SK-N-SH (cell line): ENCODE measurements at regions not wholly inside any gene's neighbourhood (a gene's known extent, or its start where the extent isn't known, plus 50 kb on each side); places are given as distances from the start of the nearest gene placed in this dataset.

ENCODE experiments used
- EZH2phosphoT487 ChIP-seq: fragments of 200-600 bp; sonication (generic); IDR thresholded peaks from 2 replicates; pipeline ENCODE4 v1.6.1; 2017; ENCODE audit warnings: low read depth, mixed run types, mild to moderate bottlenecking, antibody characterized with exemption, moderate library complexity, borderline replicate concordance
- TF ChIP-seq, protein P1 (sequence below): fragments of 200-600 bp; sonication (generic); IDR thresholded peaks from 2 replicates; pipeline ENCODE4 v1.6.1; 2017; ENCODE audit warnings: antibody characterized with exemption, mild to moderate bottlenecking, moderate library complexity

DNA sequence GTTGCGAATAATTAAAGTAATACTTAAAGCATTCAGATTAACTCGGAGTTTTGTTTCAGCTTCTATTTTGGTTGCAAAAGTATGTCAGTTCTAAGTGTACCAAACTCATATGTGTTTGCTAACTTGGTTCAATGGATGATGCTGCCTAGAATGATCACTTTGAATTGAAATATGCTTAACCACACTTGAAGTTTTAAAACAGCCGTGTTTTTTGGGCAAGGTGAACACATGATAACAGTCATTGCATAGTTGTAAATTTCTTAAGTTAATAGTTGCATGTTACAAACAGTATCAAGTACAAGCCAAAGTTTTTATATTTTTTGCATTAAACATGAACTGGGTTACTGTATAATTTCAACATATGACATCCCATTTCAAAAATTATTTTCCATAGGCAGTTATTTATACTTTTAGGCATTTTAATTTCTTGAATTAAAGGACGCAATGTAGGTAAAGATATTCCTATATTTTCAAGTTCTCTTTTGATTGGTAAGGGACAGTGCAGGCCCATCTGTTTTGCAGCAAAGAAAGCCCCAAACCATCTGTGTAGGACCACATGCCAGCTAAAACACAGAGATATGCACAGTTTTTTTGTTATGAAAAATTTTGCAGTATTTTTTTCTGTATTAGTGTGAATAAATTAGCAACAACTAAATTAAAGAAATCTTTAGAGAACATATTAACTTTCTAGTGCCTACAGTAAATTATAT, 575.5 kb downstream of the PRKD1 start:
- TF ChIP-seq, protein P1, sequence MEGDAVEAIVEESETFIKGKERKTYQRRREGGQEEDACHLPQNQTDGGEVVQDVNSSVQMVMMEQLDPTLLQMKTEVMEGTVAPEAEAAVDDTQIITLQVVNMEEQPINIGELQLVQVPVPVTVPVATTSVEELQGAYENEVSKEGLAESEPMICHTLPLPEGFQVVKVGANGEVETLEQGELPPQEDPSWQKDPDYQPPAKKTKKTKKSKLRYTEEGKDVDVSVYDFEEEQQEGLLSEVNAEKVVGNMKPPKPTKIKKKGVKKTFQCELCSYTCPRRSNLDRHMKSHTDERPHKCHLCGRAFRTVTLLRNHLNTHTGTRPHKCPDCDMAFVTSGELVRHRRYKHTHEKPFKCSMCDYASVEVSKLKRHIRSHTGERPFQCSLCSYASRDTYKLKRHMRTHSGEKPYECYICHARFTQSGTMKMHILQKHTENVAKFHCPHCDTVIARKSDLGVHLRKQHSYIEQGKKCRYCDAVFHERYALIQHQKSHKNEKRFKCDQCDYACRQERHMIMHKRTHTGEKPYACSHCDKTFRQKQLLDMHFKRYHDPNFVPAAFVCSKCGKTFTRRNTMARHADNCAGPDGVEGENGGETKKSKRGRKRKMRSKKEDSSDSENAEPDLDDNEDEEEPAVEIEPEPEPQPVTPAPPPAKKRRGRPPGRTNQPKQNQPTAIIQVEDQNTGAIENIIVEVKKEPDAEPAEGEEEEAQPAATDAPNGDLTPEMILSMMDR: no peak
- TF ChIP-seq EZH2phosphoT487: no peak
